ENCODE measurements at regions not wholly inside any gene's neighbourhood (a gene's known extent, or its start where the extent isn't known, plus 50 kb on each side); places are given as distances from the start of the nearest gene placed in this dataset.

DNA sequence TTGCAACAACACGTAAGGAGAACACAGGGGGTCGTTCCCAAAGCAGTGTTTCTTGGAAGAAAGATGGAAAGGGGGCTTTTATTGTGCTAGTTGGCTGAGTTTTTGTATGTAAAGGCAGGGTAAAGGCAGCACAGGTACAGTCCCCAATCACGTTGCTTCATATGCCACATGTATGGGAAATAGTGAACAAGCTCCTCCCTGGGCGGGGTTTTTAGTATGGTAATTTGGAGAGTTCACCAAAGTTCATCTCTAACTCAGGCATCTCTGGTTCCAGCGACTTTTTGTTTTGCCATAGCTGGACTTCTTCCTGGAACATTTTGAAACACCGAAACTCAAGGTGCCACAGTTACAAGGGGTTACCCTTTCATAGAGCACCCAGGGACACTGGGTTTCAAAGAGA is 133.9 kb downstream of the CAAP1 start:
- no peak overlapping the region for H3K4me2 ChIP-seq
- no peak overlapping the region for H3K4me3 ChIP-seq
- no peaks in the 10 kb centered on the region for H3K4me1 ChIP-seq
- H4K20me1 ChIP-seq = no peaks in the 10 kb centered on the region
- no peaks in the 10 kb centered on the region for H3K36me3 ChIP-seq
- no peak overlapping the region for H3K27ac ChIP-seq
- no peak for TF ChIP-seq Cebpa-rat (IDR thresholded peaks at IDR 0.05)
- H3K9me3 ChIP-seq = no peaks in the 10 kb centered on the region
- no peaks in the 10 kb centered on the region for H3K27me3 ChIP-seq
- no peak overlapping the region for H3K9ac ChIP-seq

DNA sequence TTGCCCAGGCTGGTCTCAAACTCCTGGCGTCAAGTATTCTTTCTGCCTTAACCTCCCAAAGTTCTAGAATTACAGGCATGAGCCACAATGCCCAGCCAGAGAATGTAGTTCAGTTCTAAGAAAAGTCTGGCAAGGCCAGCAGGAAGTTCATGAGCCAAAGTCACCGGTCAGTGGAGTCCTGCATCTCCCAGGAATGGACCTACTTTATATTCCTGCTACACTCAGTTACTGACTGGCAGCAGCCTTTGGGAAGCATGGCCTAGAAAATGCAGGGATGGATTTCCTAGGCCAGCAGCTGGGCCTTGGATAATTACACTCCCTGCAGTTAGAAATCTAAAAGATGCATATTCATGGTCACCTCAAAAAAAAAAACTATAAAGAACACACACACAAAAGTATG is 135.7 kb downstream of the CAAP1 start:
- H3K27ac ChIP-seq = no peak overlapping the region
- no peak overlapping the region for H3K4me2 ChIP-seq

GRCh38 chr9:26755476-26755875 is 137.1 kb downstream of the CAAP1 start:
- Histone ChIP-seq H4K20me1 (no peaks in the 10 kb centered on the region), H3K9ac (no peak overlapping the region), H3K4me3 (no peak overlapping the region), H3K4me1 (no peaks in the 10 kb centered on the region), H3K27ac (no peak overlapping the region), H3K4me2 (no peak overlapping the region), H3K27me3 (no peaks in the 10 kb centered on the region), H3K9me3 (no peaks in the 10 kb centered on the region), H3K36me3 (no peaks in the 10 kb centered on the region)
- TF ChIP-seq Cebpa-rat (IDR thresholded peaks at IDR 0.05) = no peak

More for the DNA sequence above, 135.7 kb downstream of the CAAP1 start:
- no peak overlapping the region for H3K4me3 ChIP-seq
- no peaks in the 10 kb centered on the region for H3K36me3 ChIP-seq
- no peaks in the 10 kb centered on the region for H3K27me3 ChIP-seq
- no peaks in the 10 kb centered on the region for H3K9me3 ChIP-seq
- no peak for TF ChIP-seq Cebpa-rat (IDR thresholded peaks at IDR 0.05)
- H3K4me1 ChIP-seq = no peaks in the 10 kb centered on the region
- H3K9ac ChIP-seq = no peak overlapping the region
- H4K20me1 ChIP-seq = no peaks in the 10 kb centered on the region

DNA sequence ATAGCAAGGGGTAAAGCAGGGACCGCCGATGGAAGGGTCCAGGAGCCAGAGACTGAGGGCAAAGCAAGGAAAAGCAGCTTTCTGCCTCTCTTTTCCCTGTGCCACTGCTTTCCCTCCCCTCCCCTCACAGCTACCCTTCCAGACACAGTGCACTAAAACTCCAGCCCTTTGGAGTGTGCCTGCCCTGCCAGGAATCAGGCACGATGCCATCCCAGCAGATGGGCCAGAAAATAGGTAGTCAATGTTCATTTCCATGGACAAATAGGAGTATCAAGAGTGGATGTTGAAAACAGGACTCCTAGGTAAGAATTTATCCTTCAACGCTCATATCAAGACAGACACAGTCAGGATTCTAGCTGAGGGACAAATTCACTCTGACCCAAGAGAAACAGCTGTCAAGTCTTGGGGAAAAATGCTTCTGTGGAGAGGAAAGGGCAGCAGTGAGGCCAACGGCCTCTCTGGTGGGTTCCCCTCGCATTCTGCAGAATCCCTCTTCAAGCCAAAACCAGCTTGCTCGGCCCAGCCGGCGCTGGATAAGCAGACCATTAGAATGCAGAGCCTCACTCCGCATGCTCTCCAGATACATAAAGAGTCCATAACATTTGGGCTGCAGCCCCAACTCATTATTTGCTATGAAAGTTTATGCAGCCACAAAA is 138.0 kb downstream of the CAAP1 start:
- Histone ChIP-seq H3K4me1 (no peaks in the 10 kb centered on the region), H3K27me3 (no peaks in the 10 kb centered on the region), H3K4me3 (no peak overlapping the region), H3K36me3 (no peaks in the 10 kb centered on the region), H3K9me3 (no peaks in the 10 kb centered on the region), H3K4me2 (no peak overlapping the region), H3K9ac (no peak overlapping the region), H4K20me1 (no peaks in the 10 kb centered on the region), H3K27ac (no peak overlapping the region)
- no peak for TF ChIP-seq Cebpa-rat (IDR thresholded peaks at IDR 0.05)

DNA sequence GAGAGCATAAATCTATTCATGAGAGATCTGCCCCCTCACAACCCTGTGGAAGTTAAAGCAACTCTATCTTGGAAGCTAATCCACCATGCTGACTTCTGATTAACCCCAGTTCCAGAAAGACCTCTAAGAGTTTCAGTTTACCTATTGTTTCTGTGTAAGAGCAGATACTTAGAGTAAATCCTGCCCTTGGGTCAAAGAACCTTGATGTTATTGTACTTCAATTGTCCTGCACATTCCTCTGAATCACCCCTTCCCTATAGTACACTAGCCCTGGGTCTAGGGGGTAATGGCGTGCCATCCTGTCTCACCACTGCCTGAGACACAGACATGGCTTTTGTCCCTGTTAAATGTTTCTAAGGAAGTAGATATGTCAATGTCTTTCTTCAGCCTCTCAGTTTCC is 138.6 kb downstream of the CAAP1 start:
- H4K20me1 ChIP-seq = no peaks in the 10 kb centered on the region
- no peak for TF ChIP-seq Cebpa-rat (IDR thresholded peaks at IDR 0.05)
- no peak overlapping the region for H3K27ac ChIP-seq
- no peak overlapping the region for H3K4me2 ChIP-seq
- H3K27me3 ChIP-seq = no peaks in the 10 kb centered on the region
- H3K4me1 ChIP-seq = no peaks in the 10 kb centered on the region
- H3K9ac ChIP-seq = no peak overlapping the region
- H3K4me3 ChIP-seq = no peak overlapping the region
- H3K9me3 ChIP-seq = no peaks in the 10 kb centered on the region
- no peaks in the 10 kb centered on the region for H3K36me3 ChIP-seq

DNA sequence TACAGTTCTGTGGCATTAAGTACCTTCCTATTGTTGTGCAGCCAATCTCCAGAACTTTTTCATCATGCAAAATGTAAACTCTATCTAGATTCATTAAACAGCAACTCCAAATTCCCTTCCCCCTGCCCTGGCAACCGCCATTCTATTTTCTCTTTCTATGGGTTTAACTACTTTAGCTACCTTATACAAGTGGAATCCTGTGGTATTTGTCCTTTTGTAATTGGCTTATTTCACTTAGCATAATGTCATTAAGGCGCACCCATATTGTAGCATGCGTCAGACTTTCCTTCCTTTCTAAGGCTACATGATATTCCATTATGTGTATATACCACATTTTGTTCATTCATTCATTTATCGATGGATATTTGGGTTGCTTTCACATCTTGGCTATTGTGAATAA is 142.4 kb downstream of the CAAP1 start:
- H4K20me1 ChIP-seq = no peaks in the 10 kb centered on the region
- H3K4me3 ChIP-seq = no peak overlapping the region
- H3K4me2 ChIP-seq = no peak overlapping the region
- no peaks in the 10 kb centered on the region for H3K27me3 ChIP-seq
- H3K4me1 ChIP-seq = no peaks in the 10 kb centered on the region
- no peak for TF ChIP-seq Cebpa-rat (IDR thresholded peaks at IDR 0.05)
- no peaks in the 10 kb centered on the region for H3K9me3 ChIP-seq
- H3K36me3 ChIP-seq = no peaks in the 10 kb centered on the region
- no peak overlapping the region for H3K27ac ChIP-seq
- no peak overlapping the region for H3K9ac ChIP-seq

- Histone ChIP-seq H3K27me3 (no peaks in the 10 kb centered on the region), H3K36me3 (no peaks in the 10 kb centered on the region), H3K4me1 (no peaks in the 10 kb centered on the region), H3K4me2 (no peak overlapping the region), H3K9me3 (no peaks in the 10 kb centered on the region), H4K20me1 (no peaks in the 10 kb centered on the region), H3K4me3 (no peak overlapping the region), H3K9ac (no peak overlapping the region), H3K27ac (no peak overlapping the region)
- TF ChIP-seq Cebpa-rat (IDR thresholded peaks at IDR 0.05) = no peak
These were observed 144.0 kb downstream of the CAAP1 start for GRCh38 chr9:26748449-26749058.

DNA sequence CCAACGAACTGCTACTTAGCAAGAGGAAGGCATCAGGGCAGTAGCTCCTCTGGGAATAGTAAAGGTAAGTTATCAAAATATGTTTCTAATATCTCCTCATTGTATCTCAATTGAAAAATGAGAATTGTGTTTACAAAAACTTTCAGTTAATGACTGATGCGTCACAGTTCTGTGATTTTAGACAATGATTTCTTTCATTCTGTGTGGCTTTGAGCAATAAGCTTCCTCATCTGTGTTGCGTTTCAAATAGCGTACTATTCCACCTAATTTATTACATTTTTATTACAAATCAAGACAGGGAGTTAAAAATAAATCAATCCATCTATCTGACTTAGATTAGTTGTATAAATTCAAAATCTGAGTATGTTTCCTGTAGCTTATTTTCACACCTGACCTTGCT is 145.0 kb downstream of the CAAP1 start:
- Histone ChIP-seq H3K27me3 (no peaks in the 10 kb centered on the region), H4K20me1 (no peaks in the 10 kb centered on the region), H3K9ac (no peak overlapping the region), H3K36me3 (no peaks in the 10 kb centered on the region), H3K4me2 (no peak overlapping the region), H3K9me3 (no peaks in the 10 kb centered on the region), H3K4me3 (no peak overlapping the region), H3K4me1 (no peaks in the 10 kb centered on the region), H3K27ac (no peak overlapping the region)
- TF ChIP-seq Cebpa-rat (IDR thresholded peaks at IDR 0.05) = no peak

DNA sequence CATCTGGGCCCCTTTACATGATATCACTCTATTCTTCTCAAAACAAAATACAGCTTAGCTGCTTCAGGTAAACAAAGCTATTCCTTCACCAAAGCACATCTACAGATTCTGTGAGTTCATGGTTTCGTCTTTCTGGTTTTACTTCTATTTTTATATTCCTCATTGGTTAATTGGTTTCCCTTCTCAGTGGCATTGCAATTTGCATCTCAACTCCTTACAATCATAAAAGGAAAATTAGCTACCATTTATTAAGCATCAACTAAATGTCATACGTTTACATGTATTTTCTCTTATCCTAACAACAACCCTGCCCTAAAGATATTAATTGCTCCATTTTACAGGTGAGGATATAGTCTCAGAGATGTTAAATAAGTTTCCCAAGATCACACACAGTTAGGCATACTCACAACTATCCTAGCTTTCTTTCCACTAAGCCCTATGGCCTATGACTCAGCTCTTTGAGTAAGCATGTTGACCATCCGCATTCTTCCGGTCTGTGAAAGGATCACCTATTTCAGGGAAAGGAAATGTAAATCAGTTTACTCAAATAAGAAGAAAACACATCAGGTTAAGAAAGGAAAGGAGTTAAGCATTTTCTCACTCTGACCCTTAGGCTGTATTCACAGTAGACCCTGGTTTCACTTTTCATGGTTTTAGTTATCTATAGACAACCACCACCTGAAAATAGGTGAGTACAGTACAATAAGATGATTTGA is 146.1 kb downstream of the CAAP1 start:
- no peaks in the 10 kb centered on the region for H3K4me1 ChIP-seq
- H3K9me3 ChIP-seq = no peaks in the 10 kb centered on the region
- H3K4me2 ChIP-seq = no peak overlapping the region
- no peaks in the 10 kb centered on the region for H3K36me3 ChIP-seq
- no peak for TF ChIP-seq Cebpa-rat (IDR thresholded peaks at IDR 0.05)
- no peak overlapping the region for H3K9ac ChIP-seq
- no peaks in the 10 kb centered on the region for H3K27me3 ChIP-seq
- H3K4me3 ChIP-seq = no peak overlapping the region
- no peaks in the 10 kb centered on the region for H4K20me1 ChIP-seq
- H3K27ac ChIP-seq = no peak overlapping the region

- Histone ChIP-seq H3K9me3 (no peaks in the 10 kb centered on the region), H3K9ac (no peak overlapping the region), H3K27ac (no peak overlapping the region), H4K20me1 (no peaks in the 10 kb centered on the region), H3K36me3 (no peaks in the 10 kb centered on the region), H3K4me2 (no peak overlapping the region), H3K27me3 (no peaks in the 10 kb centered on the region), H3K4me1 (no peaks in the 10 kb centered on the region), H3K4me3 (no peak overlapping the region)
- no peak for TF ChIP-seq Cebpa-rat (IDR thresholded peaks at IDR 0.05)
These were observed 147.5 kb downstream of the CAAP1 start for GRCh38 chr9:26745111-26745510.
